ENCODE measurements at regions not wholly inside any gene's neighbourhood (a gene's known extent, or its start where the extent isn't known, plus 50 kb on each side); places are given as distances from the start of the nearest gene placed in this dataset.

GRCh38 chr18:66066191-66066590 is 315.4 kb downstream of the CDH7 start:
- ChIA-PET POLR2A (ENCODE audit: unreplicated experiment) (no interaction called here), CTCF (no interaction called here)
- H3K27me3 ChIP-seq (ENCODE audit: insufficient read depth, low read depth): no peaks in the 10 kb centered on the region

GRCh38 chr18:66048406-66048805 is 297.6 kb downstream of the CDH7 start:
- no TSS peak for BruUV-seq (replicated peaks)
- Histone ChIP-seq H4K20me1 (ENCODE audit: insufficient read depth) (no peaks in the 10 kb centered on the region), H3K4me2 (no peak overlapping the region), H3F3A (ENCODE audit: insufficient read depth, low read depth) (no peaks in the 10 kb centered on the region), H3K79me2 (ENCODE audit: low read depth) (no peaks in the 10 kb centered on the region), H3K27ac (no peak overlapping the region), H3K9me3 (ENCODE audit: insufficient read depth, low read depth) (no peaks in the 10 kb centered on the region), H3K4me3 (no peak overlapping the region), H3K9me2 (ENCODE audit: insufficient read depth) (no peaks in the 10 kb centered on the region), H3K27me3 (ENCODE audit: insufficient read depth, low read depth) (no peaks in the 10 kb centered on the region), H3K4me1 (replicated peaks; ENCODE audit: insufficient read depth) (no peaks in the 10 kb centered on the region), H3K36me3 (ENCODE audit: low read depth) (no peaks in the 10 kb centered on the region), H2AFZ (no peak overlapping the region)
- intact Hi-C loops (cut with micrococcal nuclease; ENCODE audit: unreplicated experiment): no loop called here
- no peak for DNase-seq
- ChIA-PET POLR2A (ENCODE audit: unreplicated experiment) (no interaction called here), CTCF (no interaction called here)
- TF ChIP-seq EZH2 (IDR thresholded peaks at IDR 0.05; ENCODE audit: low read depth) (no peak), CTCF (conservative IDR thresholded peaks at IDR 0.05) (no peak)

More at GRCh38 chr18:66066191-66066590, 315.4 kb downstream of the CDH7 start:
- H2AFZ ChIP-seq: no peak overlapping the region
- H3K4me1 ChIP-seq (replicated peaks; ENCODE audit: insufficient read depth): no peaks in the 10 kb centered on the region
- no peak for DNase-seq
- no peaks in the 10 kb centered on the region for H3K36me3 ChIP-seq (ENCODE audit: low read depth)
- BruUV-seq (replicated peaks): no TSS peak
- no peaks in the 10 kb centered on the region for H3K9me2 ChIP-seq (ENCODE audit: insufficient read depth)
- no peaks in the 10 kb centered on the region for H3K79me2 ChIP-seq (ENCODE audit: low read depth)
- H3F3A ChIP-seq (ENCODE audit: insufficient read depth, low read depth): no peaks in the 10 kb centered on the region
- no peak overlapping the region for H3K4me3 ChIP-seq
- intact Hi-C loops (cut with micrococcal nuclease; ENCODE audit: unreplicated experiment): no loop called here
- no peaks in the 10 kb centered on the region for H4K20me1 ChIP-seq (ENCODE audit: insufficient read depth)
- no peak overlapping the region for H3K27ac ChIP-seq
- H3K4me2 ChIP-seq: no peak overlapping the region
- H3K9me3 ChIP-seq (ENCODE audit: insufficient read depth, low read depth): no peaks in the 10 kb centered on the region
- TF ChIP-seq EZH2 (IDR thresholded peaks at IDR 0.05; ENCODE audit: low read depth) (no peak), CTCF (conservative IDR thresholded peaks at IDR 0.05) (no peak)

GRCh38 chr18:66046032-66046602 is 295.3 kb downstream of the CDH7 start:
- POLR2A ChIA-PET (ENCODE audit: unreplicated experiment): no interaction called here
- Histone ChIP-seq H3F3A (ENCODE audit: insufficient read depth, low read depth) (no peaks in the 10 kb centered on the region), H3K4me2 (no peak overlapping the region), H4K20me1 (ENCODE audit: insufficient read depth) (no peaks in the 10 kb centered on the region), H3K27ac (no peak overlapping the region), H3K4me1 (replicated peaks; ENCODE audit: insufficient read depth) (no peaks in the 10 kb centered on the region), H3K9me3 (ENCODE audit: insufficient read depth, low read depth) (no peaks in the 10 kb centered on the region), H3K4me3 (no peak overlapping the region), H2AFZ (peak overlapping the region; percentile 44; the same call in 1 of the 2 replicates), H3K36me3 (ENCODE audit: low read depth) (no peaks in the 10 kb centered on the region), H3K79me2 (ENCODE audit: low read depth) (no peaks in the 10 kb centered on the region), H3K9me2 (ENCODE audit: insufficient read depth) (no peaks in the 10 kb centered on the region), H3K27me3 (ENCODE audit: insufficient read depth, low read depth) (no peaks in the 10 kb centered on the region)
- DNase-seq: no peak
- no TSS peak for BruUV-seq (replicated peaks)
- TF ChIP-seq EZH2 (IDR thresholded peaks at IDR 0.05; ENCODE audit: low read depth) (no peak), CTCF (conservative IDR thresholded peaks at IDR 0.05) (no peak)
- CTCF ChIA-PET: no interaction called here
- intact Hi-C loops (cut with micrococcal nuclease; ENCODE audit: unreplicated experiment): no loop called here

Data from PC-9 (cell line).